CD4-positive, CD25-positive, alpha-beta regulatory T cell (primary cell): ENCODE measurements at regions not wholly inside any gene's neighbourhood (a gene's known extent, or its start where the extent isn't known, plus 50 kb on each side); places are given as distances from the start of the nearest gene placed in this dataset.

Source experiments
- ATAC-seq, 2 donors: fragments of 150-1000 bp; cut with Tn5 transposase; one replicate each; pipeline ENCODE4 v1.10.0; 2021; ENCODE audit warnings: low read depth in 2 of 2, moderate number of reproducible peaks in 2 of 2, moderate library complexity in 1 of 2
- DNase-seq, 3 donors: peaks; one replicate each; pipeline versions ENCODE4 v3.0.0 to v3.0.0-alpha.2; 2012 to 2022; ENCODE audit warnings: mixed read lengths in 1 of 3
- H3K27ac ChIP-seq: one replicate; pipeline ENCODE4 v1.7.0; 2013; ENCODE audit warnings: mild to moderate bottlenecking, low read length; ENCODE audit not compliant: insufficient read depth, poor library complexity, severe bottlenecking
- H3K27me3 ChIP-seq: one replicate; pipeline ENCODE4 v1.7.0; 2013; ENCODE audit warnings: low read length; ENCODE audit not compliant: control insufficient read depth, insufficient read depth
- H3K36me3 ChIP-seq: one replicate; pipeline ENCODE4 v1.7.0; 2013; ENCODE audit warnings: mild to moderate bottlenecking, low read length, moderate library complexity; ENCODE audit not compliant: control insufficient read depth, insufficient read depth
- H3K4me1 ChIP-seq: 2 replicates; pipeline ENCODE4 v1.7.0; 2013; ENCODE audit warnings: mild to moderate bottlenecking, low read length; ENCODE audit not compliant: insufficient read depth, control insufficient read depth, poor library complexity, severe bottlenecking
- H3K4me3 ChIP-seq: one replicate; pipeline ENCODE4 v1.7.0; 2013; ENCODE audit warnings: low read depth, mild to moderate bottlenecking, low read length, moderate library complexity
- H3K9me3 ChIP-seq, 2 experiments: 1 replicate in 1 of 2; 2 replicates in 1 of 2; pipeline ENCODE4 v1.7.0; 2013; ENCODE audit warnings: low read length in 2 of 2, mild to moderate bottlenecking in 1 of 2, moderate library complexity in 1 of 2; ENCODE audit not compliant: control insufficient read depth in 2 of 2
- H3K27ac Mint-ChIP-seq, 3 donors: one replicate each; pipeline ENCODE4 v1.8.0; 2020 to 2022; ENCODE audit warnings: mild to moderate bottlenecking in 3 of 3, mixed read lengths in 3 of 3, moderate library complexity in 2 of 3
- H3K27me3 Mint-ChIP-seq: one replicate; pipeline ENCODE4 v1.8.0; 2022; ENCODE audit warnings: mild to moderate bottlenecking, mixed read lengths
- H3K36me3 Mint-ChIP-seq: one replicate; pipeline ENCODE4 v1.8.0; 2020; ENCODE audit warnings: mixed read lengths
- H3K4me1 Mint-ChIP-seq, 4 donors: one replicate each; pipeline ENCODE4 v1.8.0; 2020 to 2022; ENCODE audit warnings: mixed read lengths in 4 of 4, mild to moderate bottlenecking in 1 of 4
- H3K4me3 Mint-ChIP-seq, 4 donors: one replicate each; pipeline ENCODE4 v1.8.0; 2020 to 2022; ENCODE audit warnings: mild to moderate bottlenecking in 4 of 4, mixed read lengths in 4 of 4, moderate library complexity in 3 of 4
- H3K9me3 Mint-ChIP-seq, 7 donors: one replicate each; pipeline ENCODE4 v1.8.0; 2020 to 2022; ENCODE audit warnings: mixed read lengths in 7 of 7, mild to moderate bottlenecking in 3 of 7, moderate library complexity in 2 of 7

DNA sequence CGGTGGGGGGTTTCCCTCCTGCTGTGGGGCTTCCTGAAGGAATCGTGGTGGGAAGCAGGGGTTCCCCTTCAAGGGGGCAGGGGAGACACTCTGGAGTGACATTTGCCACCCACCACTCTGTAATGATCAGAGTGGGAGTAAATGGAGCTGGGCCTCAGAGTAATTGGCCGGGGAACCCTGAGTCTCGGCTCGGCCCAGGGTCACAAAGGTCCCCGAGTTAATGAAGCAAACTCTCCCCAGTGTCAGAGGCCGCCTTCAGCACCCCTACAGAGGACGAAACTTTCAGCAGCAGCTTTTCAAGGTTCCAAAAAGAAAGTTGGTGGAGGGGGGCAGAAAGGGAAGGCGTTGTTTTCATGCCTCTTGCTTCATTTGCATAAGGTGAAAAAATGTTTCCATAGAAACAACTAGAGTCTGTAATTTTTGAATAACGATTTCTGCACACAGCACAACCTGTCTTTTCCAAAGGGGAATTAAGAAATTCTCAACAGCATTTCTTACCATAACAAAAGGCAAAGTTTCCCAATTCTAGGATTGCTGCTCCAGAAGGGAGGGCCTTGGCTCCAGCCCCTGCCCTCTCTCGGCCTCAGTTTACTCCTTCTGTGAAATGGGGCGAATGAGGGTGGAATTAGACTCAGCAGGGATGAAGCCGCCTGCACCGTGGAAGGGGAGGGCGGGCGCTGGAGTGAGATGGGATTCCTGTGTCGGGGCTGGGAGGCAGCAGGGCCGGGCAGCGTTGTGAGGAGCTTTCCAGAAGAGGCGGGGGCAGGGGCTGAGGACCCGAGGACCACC lies 67.0 kb upstream of the BEGAIN start:
- no peak for DNase-seq
- H3K27ac Mint-ChIP-seq = no peak overlapping the region
- no peaks in the 10 kb centered on the region for H3K9me3 ChIP-seq
- no peaks in the 10 kb centered on the region for H3K36me3 Mint-ChIP-seq
- H3K4me1 Mint-ChIP-seq = peaks cover 0 to 11% (median 3%) of the 10 kb centered on the region in 4 donors
- no peak for ATAC-seq
- no peak overlapping the region for H3K4me3 ChIP-seq
- H3K27me3 ChIP-seq = peaks cover 2% of the 10 kb centered on the region
- peaks cover 16% of the 10 kb centered on the region for H3K4me1 ChIP-seq
- peaks cover 20% of the 10 kb centered on the region for H3K27me3 Mint-ChIP-seq
- no peaks in the 10 kb centered on the region for H3K9me3 Mint-ChIP-seq
- no peaks in the 10 kb centered on the region for H3K36me3 ChIP-seq
- peak overlapping the region in 2 of 4 donors; percentile 44 to 50 for H3K4me3 Mint-ChIP-seq
- no peak overlapping the region for H3K27ac ChIP-seq

DNA sequence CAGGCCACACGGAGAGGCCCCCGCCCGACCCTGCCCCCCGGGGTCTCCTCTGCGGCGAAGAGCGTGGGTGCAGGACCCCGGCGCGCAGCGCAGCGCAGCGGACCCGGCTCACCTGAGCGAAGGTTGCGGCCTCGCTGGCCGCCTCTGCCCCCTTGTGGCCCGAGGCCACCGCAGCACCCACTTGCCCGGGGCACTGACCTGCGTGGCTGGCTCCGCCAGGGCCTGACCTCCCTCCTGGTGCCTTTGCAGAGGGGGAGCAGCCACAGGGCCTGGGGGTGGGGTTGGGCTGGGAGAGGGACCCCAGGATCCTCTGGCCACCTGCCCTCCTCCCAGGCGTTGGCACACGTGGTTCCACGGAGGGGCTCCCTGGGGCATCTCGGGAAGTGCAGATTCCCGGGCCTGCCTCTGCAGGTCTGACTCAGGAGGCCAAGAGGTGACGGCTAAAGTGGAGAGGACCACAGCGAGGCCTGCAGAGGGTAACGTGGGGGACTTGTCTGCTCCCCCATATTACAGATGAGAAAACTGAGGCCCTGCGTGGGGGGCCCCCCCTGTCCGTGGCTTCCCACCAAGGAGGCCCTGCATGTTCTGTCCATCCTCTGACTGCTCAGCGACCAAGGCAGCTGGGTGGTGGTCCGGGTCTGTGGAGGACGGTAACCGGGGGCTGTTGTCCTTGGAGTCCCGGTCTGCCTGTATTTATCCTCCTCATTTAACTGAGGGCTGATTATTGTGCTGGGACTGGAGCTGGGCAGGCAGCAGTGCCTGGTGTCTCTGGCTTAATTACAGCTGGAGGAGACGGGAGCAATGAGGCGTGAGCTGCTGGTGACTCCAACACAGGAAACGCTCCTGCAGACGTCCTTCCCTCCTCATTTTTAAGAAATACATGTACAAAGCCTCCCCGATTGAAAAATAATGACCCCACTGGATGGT lies 67.9 kb upstream of the BEGAIN start:
- H3K9me3 ChIP-seq = no peaks in the 10 kb centered on the region
- Mint-ChIP-seq H3K4me1 (peaks cover 0 to 11% (median 3%) of the 10 kb centered on the region in 4 donors), H3K4me3 (no peak overlapping the region), H3K9me3 (no peaks in the 10 kb centered on the region), H3K27ac (no peak overlapping the region), H3K36me3 (no peaks in the 10 kb centered on the region), H3K27me3 (peaks cover 20% of the 10 kb centered on the region)
- peaks cover 2% of the 10 kb centered on the region for H3K27me3 ChIP-seq
- peak; percentile 28 to 47 (median 44) for DNase-seq
- no peaks in the 10 kb centered on the region for H3K36me3 ChIP-seq
- no peak overlapping the region for H3K27ac ChIP-seq
- H3K4me1 ChIP-seq = peaks cover 16% of the 10 kb centered on the region
- H3K4me3 ChIP-seq = no peak overlapping the region
- peak; percentile 63 to 68 for ATAC-seq

DNA sequence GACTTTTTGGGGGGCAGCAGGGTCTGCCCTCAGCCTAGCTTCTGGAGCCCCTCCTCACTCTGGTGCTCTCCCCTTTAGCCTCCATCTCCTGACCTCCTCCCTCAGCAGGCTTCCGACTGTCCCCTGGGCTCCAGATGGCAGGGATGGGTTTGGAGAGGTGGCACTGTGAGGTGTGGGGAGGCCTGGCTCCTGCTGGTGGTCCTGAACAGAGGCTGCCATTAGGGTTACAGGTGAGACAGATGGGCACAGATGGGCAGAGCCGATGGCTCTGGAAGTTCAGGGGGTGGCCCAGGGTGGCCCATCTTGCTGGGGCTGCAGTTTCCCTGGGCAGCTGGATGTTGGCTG lies 68.5 kb upstream of the BEGAIN start:
- peaks cover 0 to 11% (median 3%) of the 10 kb centered on the region in 4 donors for H3K4me1 Mint-ChIP-seq
- ATAC-seq = no peak
- H3K36me3 Mint-ChIP-seq = no peaks in the 10 kb centered on the region
- Histone ChIP-seq H3K9me3 (no peaks in the 10 kb centered on the region), H3K27me3 (peaks cover 2% of the 10 kb centered on the region), H3K4me3 (no peak overlapping the region), H3K36me3 (no peaks in the 10 kb centered on the region), H3K27ac (no peak overlapping the region), H3K4me1 (peaks cover 16% of the 10 kb centered on the region)
- H3K4me3 Mint-ChIP-seq = no peak overlapping the region
- no peak for DNase-seq
- no peaks in the 10 kb centered on the region for H3K9me3 Mint-ChIP-seq
- no peak overlapping the region for H3K27ac Mint-ChIP-seq
- H3K27me3 Mint-ChIP-seq = peaks cover 20% of the 10 kb centered on the region

DNA sequence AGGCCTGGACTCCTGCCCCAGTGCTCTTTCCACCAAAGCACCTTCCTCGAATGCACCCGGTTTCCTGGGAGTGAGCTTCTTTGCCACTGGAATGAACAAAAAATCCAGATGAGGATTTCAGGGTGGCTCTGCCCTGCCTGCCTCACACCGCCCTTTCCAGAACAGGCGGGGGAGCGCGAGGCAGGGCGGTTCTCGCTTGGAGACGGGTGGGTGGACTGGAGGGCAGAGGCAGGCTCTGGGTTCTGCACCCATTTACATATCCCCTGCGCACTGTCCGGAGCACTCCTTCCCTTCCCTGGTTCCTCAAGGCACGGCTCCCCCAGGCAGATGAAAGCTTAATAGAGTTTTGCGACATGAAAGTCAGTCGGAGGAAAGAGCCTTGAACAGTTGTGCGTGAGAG lies 69.7 kb upstream of the DLK1 start:
- no peaks in the 10 kb centered on the region for H3K9me3 ChIP-seq
- DNase-seq (no peak), ATAC-seq (no peak)
- H3K4me1 ChIP-seq = peaks cover 16% of the 10 kb centered on the region
- Mint-ChIP-seq H3K27ac (no peak overlapping the region), H3K36me3 (no peaks in the 10 kb centered on the region), H3K27me3 (peaks cover 20% of the 10 kb centered on the region), H3K4me3 (no peak overlapping the region), H3K9me3 (no peaks in the 10 kb centered on the region), H3K4me1 (peaks cover 0 to 11% (median 3%) of the 10 kb centered on the region in 4 donors)
- H3K36me3 ChIP-seq = no peaks in the 10 kb centered on the region
- no peak overlapping the region for H3K27ac ChIP-seq
- no peak overlapping the region for H3K4me3 ChIP-seq
- H3K27me3 ChIP-seq = peaks cover 2% of the 10 kb centered on the region

DNA sequence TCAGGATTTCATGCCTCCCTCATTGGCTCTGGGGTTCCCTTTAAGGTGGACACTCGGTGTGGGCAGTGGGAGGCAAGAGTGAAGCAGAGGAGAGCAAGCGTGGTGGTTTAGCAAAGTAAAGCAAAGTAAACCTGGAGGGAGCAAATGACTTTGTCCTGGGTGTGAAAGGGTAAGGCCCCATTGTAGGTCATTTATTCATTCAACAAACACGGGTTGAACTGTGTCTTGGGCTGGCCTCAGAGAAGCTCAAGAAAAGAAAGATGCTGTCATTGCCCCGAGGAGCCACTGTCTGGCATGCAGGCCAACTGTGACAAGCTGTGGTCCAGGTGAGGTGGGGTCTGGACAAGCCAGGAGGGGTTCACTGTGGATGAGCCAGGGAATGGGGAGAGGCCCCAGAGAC lies 68.9 kb upstream of the DLK1 start:
- DNase-seq (no peak), ATAC-seq (no peak)
- H3K36me3 Mint-ChIP-seq = no peaks in the 10 kb centered on the region
- H3K4me3 Mint-ChIP-seq = no peak overlapping the region
- peaks cover 20% of the 10 kb centered on the region for H3K27me3 Mint-ChIP-seq
- Histone ChIP-seq H3K4me1 (peaks cover 16% of the 10 kb centered on the region), H3K36me3 (no peaks in the 10 kb centered on the region), H3K4me3 (no peak overlapping the region), H3K9me3 (no peaks in the 10 kb centered on the region), H3K27ac (no peak overlapping the region), H3K27me3 (peaks cover 2% of the 10 kb centered on the region)
- peak overlapping the region in 2 of 3 donors; percentile 52 to 85 for H3K27ac Mint-ChIP-seq
- no peaks in the 10 kb centered on the region for H3K9me3 Mint-ChIP-seq
- H3K4me1 Mint-ChIP-seq = peaks cover 0 to 11% (median 3%) of the 10 kb centered on the region in 4 donors

DNA sequence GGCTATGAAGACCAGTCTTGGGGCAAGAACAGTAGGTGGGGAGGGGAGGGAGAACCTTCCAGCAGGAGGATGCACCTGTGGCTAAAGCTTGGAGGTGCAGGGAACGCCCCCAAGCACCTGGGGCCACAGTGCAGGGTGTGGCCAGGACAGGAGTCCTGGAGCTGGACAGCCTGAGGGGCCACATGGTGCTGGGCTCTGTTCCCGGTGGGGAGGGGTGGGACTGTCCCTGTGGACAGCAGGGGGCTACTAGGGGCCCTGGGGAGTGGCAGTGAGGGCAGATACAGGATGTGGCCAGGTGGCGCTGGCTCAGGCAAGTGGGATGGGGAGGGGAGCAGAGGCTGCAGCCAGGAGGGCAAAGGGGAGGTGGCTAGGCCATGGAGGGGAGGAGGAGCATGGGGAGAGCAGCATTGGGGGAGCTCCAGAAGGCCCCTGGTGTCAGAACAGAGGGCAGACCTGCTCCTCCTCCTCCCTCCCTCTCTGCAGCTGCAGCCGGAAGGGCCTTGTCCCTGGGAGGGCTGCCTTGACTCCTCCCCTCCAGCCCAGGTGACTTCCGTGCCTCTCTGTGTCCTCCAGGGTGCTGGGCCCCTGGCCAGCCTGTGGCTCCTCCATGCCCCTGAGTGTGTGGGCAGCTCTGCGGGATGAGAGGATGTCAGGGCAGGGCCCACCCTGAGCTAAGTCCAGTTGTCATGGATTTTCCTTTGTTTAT lies 68.4 kb upstream of the DLK1 start:
- no peak overlapping the region for H3K4me3 ChIP-seq
- peaks cover 0 to 15% (median 4%) of the 10 kb centered on the region in 4 donors for H3K4me1 Mint-ChIP-seq
- H3K27ac Mint-ChIP-seq = peak overlapping the region in 2 of 3 donors; percentile 9 to 85
- H3K27me3 Mint-ChIP-seq = peaks cover 16% of the 10 kb centered on the region
- no peaks in the 10 kb centered on the region for H3K36me3 Mint-ChIP-seq
- DNase-seq = no peak
- peaks cover 16% of the 10 kb centered on the region for H3K4me1 ChIP-seq
- no peak overlapping the region for H3K27ac ChIP-seq
- no peak overlapping the region for H3K4me3 Mint-ChIP-seq
- H3K9me3 ChIP-seq = no peaks in the 10 kb centered on the region
- peaks cover 2% of the 10 kb centered on the region for H3K27me3 ChIP-seq
- no peaks in the 10 kb centered on the region for H3K9me3 Mint-ChIP-seq
- peak in 1 of 2 donors; percentile 5 for ATAC-seq
- no peaks in the 10 kb centered on the region for H3K36me3 ChIP-seq

DNA sequence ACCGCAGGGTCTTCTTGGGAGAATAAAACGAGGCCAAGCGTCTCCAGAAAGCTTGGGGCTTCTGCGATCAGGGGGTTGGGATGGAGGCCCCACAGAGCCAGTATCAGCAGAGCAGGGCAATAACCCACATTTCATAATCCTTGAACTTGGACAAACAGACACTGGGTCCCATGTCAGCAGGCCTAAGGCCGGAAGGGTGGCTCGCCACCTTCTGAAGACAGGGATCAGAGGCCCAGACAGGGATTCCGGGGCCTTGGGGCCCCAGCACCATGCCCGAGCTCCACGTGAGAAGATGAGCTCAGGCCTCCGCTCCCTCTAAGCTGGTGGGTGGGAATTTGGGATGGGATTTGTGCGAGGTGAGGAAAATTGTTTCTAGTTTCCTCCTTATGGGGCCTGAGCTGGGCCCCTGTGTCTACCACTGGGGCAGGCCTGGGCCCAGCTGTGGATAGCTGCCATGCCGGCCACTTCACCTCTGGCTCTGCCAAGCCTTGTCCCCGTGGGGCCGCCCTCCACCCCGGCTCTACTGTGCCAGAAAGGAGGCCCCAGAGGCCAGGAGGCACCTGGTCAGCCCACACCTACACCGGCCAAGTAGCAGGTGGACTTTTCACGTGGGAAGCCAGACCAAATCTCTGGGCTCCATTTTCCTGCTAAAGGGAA lies 67.2 kb upstream of the DLK1 start:
- peaks cover 5% of the 10 kb centered on the region for H3K4me1 ChIP-seq
- peak overlapping the region in 1 of 3 donors; percentile 5 for H3K27ac Mint-ChIP-seq
- H3K36me3 ChIP-seq = no peaks in the 10 kb centered on the region
- ATAC-seq = no peak
- H3K9me3 ChIP-seq = no peaks in the 10 kb centered on the region
- H3K27me3 Mint-ChIP-seq = peaks cover 6% of the 10 kb centered on the region
- H3K4me3 Mint-ChIP-seq = no peak overlapping the region
- no peaks in the 10 kb centered on the region for H3K27me3 ChIP-seq
- DNase-seq = no peak
- H3K9me3 Mint-ChIP-seq = no peaks in the 10 kb centered on the region
- H3K4me1 Mint-ChIP-seq = peaks cover 0 to 5% (median under 1%) of the 10 kb centered on the region in 4 donors
- H3K4me3 ChIP-seq = no peak overlapping the region
- no peak overlapping the region for H3K27ac ChIP-seq
- no peaks in the 10 kb centered on the region for H3K36me3 Mint-ChIP-seq
